GM12878 (cell line): ENCODE measurements at regions not wholly inside any gene's neighbourhood (a gene's known extent, or its start where the extent isn't known, plus 50 kb on each side); places are given as distances from the start of the nearest gene placed in this dataset.

Experiments used
- ATAC-seq: fragments of 200-7000 bp; cut with Tn5 transposase; 3 replicates; pipeline ENCODE4 v1.9.1; 2020; ENCODE audit warnings: mild to moderate bottlenecking, moderate library complexity
- BruUV-seq: library from RNA; stranded (reverse); fragments of 400-500 nt; replicated peaks from 2 replicates; lab custom pipeline; 2021; lab: Mats Ljungman, UMichigan
- CTCF ChIA-PET: fragments of 300-600 bp; sonication (Branson Sonifier 250); formaldehyde crosslinking; extraction: SDS; loops from one replicate; lab custom pipeline; 2021; ENCODE audit warnings: inconsistent platforms; lab: Yijun Ruan, JAX
- POLR2A ChIA-PET: fragments of 350-600 bp; formaldehyde crosslinking; extraction: SDS; loops from one replicate; lab custom pipeline; 2021; ENCODE audit warnings: inconsistent platforms; lab: Charles Lee
- RAD21 ChIA-PET: fragments of 300-600 bp; sonication (Branson Sonifier 250); formaldehyde crosslinking; loops from one replicate; lab custom pipeline; 2023; ENCODE audit warnings: antibody characterized with exemption; ENCODE audit not compliant: unreplicated experiment; lab: Charles Lee
- SMC1A ChIA-PET: fragments of 300-600 bp; sonication (Branson Sonifier 250); formaldehyde crosslinking; loops from one replicate; lab custom pipeline; 2023; ENCODE audit not compliant: unreplicated experiment, uncharacterized antibody; lab: Charles Lee
- DNase-seq: peaks from one replicate; pipeline ENCODE4 v3.0.0-alpha.2; 2011; ENCODE audit warnings: low read depth, low spot score
- FAIRE-seq: peaks from 3 replicates; lab custom pipeline; 2011; peaks lifted over from hg19 to GRCh38; lab: Jason Lieb, UNC
- H2AFZ ChIP-seq: 2 replicates; pipeline ENCODE4 v1.6.0; 2011; ENCODE audit warnings: low read depth, low read length, control low read depth; ENCODE audit not compliant: control insufficient read depth
- H3K27ac ChIP-seq: 2 replicates; pipeline ENCODE4 v1.5.1; 2011; ENCODE audit warnings: control low read depth; ENCODE audit not compliant: control insufficient read depth, insufficient read depth
- H3K27me3 ChIP-seq, 2 experiments: replicated peaks in 1 of 2; 2 replicates each; pipeline versions ENCODE4 v1.6.0 to v1.6.1; 2011; ENCODE audit warnings: low read length in 1 of 2; ENCODE audit not compliant: control insufficient read depth in 2 of 2, insufficient read depth in 2 of 2
- H3K36me3 ChIP-seq, 2 experiments: 2 replicates each; pipeline ENCODE4 v1.5.1; 2011; ENCODE audit warnings: low read length in 1 of 2; ENCODE audit not compliant: control insufficient read depth in 2 of 2, insufficient read depth in 2 of 2
- H3K4me1 ChIP-seq: 2 replicates; pipeline ENCODE4 v1.6.1; 2011; ENCODE audit warnings: mild to moderate bottlenecking, low read length, moderate library complexity, mixed read lengths; ENCODE audit not compliant: control insufficient read depth, insufficient read depth
- H3K4me2 ChIP-seq: 2 replicates; pipeline ENCODE4 v1.6.0; 2011; ENCODE audit warnings: control low read depth; ENCODE audit not compliant: control insufficient read depth, insufficient read depth
- H3K4me3 ChIP-seq: fragments of 200-600 bp; sonication (generic); 2 replicates; pipeline ENCODE4 v1.5.1; 2016
- H3K79me2 ChIP-seq: 2 replicates; pipeline ENCODE4 v1.6.0; 2011; ENCODE audit warnings: low read length; ENCODE audit not compliant: control insufficient read depth, insufficient read depth
- H3K9ac ChIP-seq: 2 replicates; pipeline ENCODE4 v1.8.0; 2011; ENCODE audit warnings: low read length, control low read depth, mixed read lengths; ENCODE audit not compliant: control insufficient read depth, insufficient read depth
- H3K9me3 ChIP-seq: replicated peaks from 3 replicates; pipeline ENCODE4 v1.5.1; 2011; ENCODE audit warnings: mild to moderate bottlenecking, low read length; ENCODE audit not compliant: control insufficient read depth, insufficient read depth
- H4K20me1 ChIP-seq: 2 replicates; pipeline ENCODE4 v1.6.0; 2011; ENCODE audit not compliant: control insufficient read depth, insufficient read depth
- HDAC6 ChIP-seq: fragments of 200-600 bp; sonication (generic); IDR thresholded peaks from one replicate; pipeline ENCODE4 v1.8.0; 2017; ENCODE audit warnings: antibody characterized with exemption; ENCODE audit not compliant: unreplicated experiment
- MEF2B ChIP-seq: fragments of 450-650 bp; IDR thresholded peaks from 2 replicates; pipeline ENCODE4 v1.6.1; 2018; ENCODE audit warnings: mild to moderate bottlenecking, moderate library complexity; ENCODE audit not compliant: partially characterized antibody, poor library complexity, severe bottlenecking
- SIN3A ChIP-seq: IDR thresholded peaks from 2 replicates; pipeline ENCODE4 v1.6.1; 2012; ENCODE audit warnings: low read depth, low read length, improper control_type of control experiment
- TBL1XR1 ChIP-seq: IDR thresholded peaks from 2 replicates; pipeline ENCODE4 v1.6.1; 2012; ENCODE audit warnings: low read depth, low read length, improper control_type of control experiment
- WGBS: methylation state at CpG from one replicate; pipeline ENCODE4 v1.1.6; 2016; ENCODE audit warnings: low lambda C conversion rate; ENCODE audit not compliant: insufficient replicate concordance, insufficient coverage; ENCODE audit errors: missing lambda C conversion rate; 5-methylcytosine and 5-hydroxymethylcytosine counted together
- in situ Hi-C: fragments of 300-500 bp; cut with MboI; formaldehyde crosslinking; loops from 9 replicates; pipeline ENCODE4 v1.14.3; 2018; ENCODE audit warnings: mixed read lengths
- intact Hi-C: fragments of 100-400 bp; cut with micrococcal nuclease; formaldehyde crosslinking; loops from one replicate; pipeline ENCODE4 v1.14.2; 2022; ENCODE audit not compliant: unreplicated experiment
- TF ChIP-seq, protein P1 (sequence below): fragments of 450-650 bp; IDR thresholded peaks from 2 replicates; pipeline ENCODE4 v1.6.1; 2017; ENCODE audit warnings: antibody characterized with exemption, mild to moderate bottlenecking, moderate library complexity
- TF ChIP-seq, protein P2 (sequence below): fragments of 450-650 bp; IDR thresholded peaks from 2 replicates; pipeline ENCODE4 v1.6.1; 2014; ENCODE audit warnings: mild to moderate bottlenecking

DNA sequence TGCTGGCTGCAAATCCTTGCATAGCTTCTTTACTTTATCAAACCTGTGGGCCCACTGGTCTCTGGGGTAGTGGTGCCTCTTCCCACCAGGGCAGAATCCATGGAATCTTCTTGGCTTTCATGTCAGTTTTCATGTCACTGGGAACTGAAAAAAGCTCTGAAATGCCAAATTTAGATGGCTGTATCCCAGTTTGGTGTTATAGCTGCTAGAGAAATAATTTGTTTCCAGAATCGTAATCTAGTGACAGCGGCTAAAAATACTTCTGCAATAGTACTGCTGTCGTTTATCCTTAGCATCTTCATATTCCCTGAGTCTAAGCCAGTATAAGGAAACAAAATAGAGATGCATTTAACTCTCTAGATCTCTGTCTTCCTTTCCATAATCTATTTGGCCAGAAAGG is 983.4 kb upstream of the FAT3 start:
- Histone ChIP-seq H3K4me3 (no peak overlapping the region), H3K27ac (no peak overlapping the region), H3K4me2 (no peak overlapping the region), H3K79me2 (no peaks in the 10 kb centered on the region), H3K9ac (no peak overlapping the region), H2AFZ (no peak overlapping the region), H3K4me1 (no peaks in the 10 kb centered on the region), H3K27me3 (no peaks in the 10 kb centered on the region), H3K9me3 (no peaks in the 10 kb centered on the region), H4K20me1 (no peaks in the 10 kb centered on the region), H3K36me3 (no peaks in the 10 kb centered on the region)
- whole genome bisulfite sequencing, result 46% methylated on average over 3 of the region's 3 CpGs
- SMC1A ChIA-PET, result no interaction called here
- POLR2A ChIA-PET, result no interaction called here
- TF ChIP-seq TBL1XR1 (no peak), SIN3A (no peak), HDAC6 (no peak), MEF2B (no peak)
- TF ChIP-seq, protein P1, sequence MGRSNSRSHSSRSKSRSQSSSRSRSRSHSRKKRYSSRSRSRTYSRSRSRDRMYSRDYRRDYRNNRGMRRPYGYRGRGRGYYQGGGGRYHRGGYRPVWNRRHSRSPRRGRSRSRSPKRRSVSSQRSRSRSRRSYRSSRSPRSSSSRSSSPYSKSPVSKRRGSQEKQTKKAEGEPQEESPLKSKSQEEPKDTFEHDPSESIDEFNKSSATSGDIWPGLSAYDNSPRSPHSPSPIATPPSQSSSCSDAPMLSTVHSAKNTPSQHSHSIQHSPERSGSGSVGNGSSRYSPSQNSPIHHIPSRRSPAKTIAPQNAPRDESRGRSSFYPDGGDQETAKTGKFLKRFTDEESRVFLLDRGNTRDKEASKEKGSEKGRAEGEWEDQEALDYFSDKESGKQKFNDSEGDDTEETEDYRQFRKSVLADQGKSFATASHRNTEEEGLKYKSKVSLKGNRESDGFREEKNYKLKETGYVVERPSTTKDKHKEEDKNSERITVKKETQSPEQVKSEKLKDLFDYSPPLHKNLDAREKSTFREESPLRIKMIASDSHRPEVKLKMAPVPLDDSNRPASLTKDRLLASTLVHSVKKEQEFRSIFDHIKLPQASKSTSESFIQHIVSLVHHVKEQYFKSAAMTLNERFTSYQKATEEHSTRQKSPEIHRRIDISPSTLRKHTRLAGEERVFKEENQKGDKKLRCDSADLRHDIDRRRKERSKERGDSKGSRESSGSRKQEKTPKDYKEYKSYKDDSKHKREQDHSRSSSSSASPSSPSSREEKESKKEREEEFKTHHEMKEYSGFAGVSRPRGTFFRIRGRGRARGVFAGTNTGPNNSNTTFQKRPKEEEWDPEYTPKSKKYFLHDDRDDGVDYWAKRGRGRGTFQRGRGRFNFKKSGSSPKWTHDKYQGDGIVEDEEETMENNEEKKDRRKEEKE, result no peak
- TF ChIP-seq, protein P2, sequence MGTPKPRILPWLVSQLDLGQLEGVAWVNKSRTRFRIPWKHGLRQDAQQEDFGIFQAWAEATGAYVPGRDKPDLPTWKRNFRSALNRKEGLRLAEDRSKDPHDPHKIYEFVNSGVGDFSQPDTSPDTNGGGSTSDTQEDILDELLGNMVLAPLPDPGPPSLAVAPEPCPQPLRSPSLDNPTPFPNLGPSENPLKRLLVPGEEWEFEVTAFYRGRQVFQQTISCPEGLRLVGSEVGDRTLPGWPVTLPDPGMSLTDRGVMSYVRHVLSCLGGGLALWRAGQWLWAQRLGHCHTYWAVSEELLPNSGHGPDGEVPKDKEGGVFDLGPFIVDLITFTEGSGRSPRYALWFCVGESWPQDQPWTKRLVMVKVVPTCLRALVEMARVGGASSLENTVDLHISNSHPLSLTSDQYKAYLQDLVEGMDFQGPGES, result no peak
- CTCF ChIA-PET, result no interaction called here
- BruUV-seq, result no TSS peak
- in situ Hi-C loops (loop anchor here (25.0 kb wide), 1 partner anchor 954 kb away; no protein-coding TSS in a partner anchor), intact Hi-C loops (loop anchor here (10.0 kb wide), 2 partner anchors 606 to 996 kb away; no protein-coding TSS in a partner anchor)
- FAIRE-seq (no peak), ATAC-seq (no peak), DNase-seq (no peak)
- RAD21 ChIA-PET, result no interaction called here
